ENCODE measurements at regions not wholly inside any gene's neighbourhood (a gene's known extent, or its start where the extent isn't known, plus 50 kb on each side); places are given as distances from the start of the nearest gene placed in this dataset.
"Not testable (repeated sequence)": the region's sequence is repeated elsewhere in the genome, so short reads cannot be mapped to it uniquely, and the experiment has no call there.

GRCh38 chr12:84033162-84033561, 879.4 kb downstream of the SLC6A15 start:
- peak in 1 of 6 donors; percentile 29 for DNase-seq
- Histone ChIP-seq H3K27me3 (no peaks in the 10 kb centered on the region), H3K9me3 (no peaks in the 10 kb centered on the region), H3K27ac (no peak overlapping the region), H3K4me1 (no peaks in the 10 kb centered on the region), H3K4me3 (no peak overlapping the region), H3K36me3 (no peaks in the 10 kb centered on the region)
- TF ChIP-seq CTCF (IDR thresholded peaks at IDR 0.05): no peak
- WGBS, 2 donors: 66 to 74% methylated on average over 8 of the region's 8 CpGs
- intact Hi-C loops (cut with DNase I): no loop called here
- ATAC-seq: no peak
- FAIRE-seq: no peak

- intact Hi-C loops (cut with DNase I); H3K9me3 ChIP-seq; H3K27me3 ChIP-seq; FAIRE-seq; H3K27ac ChIP-seq; ATAC-seq; H3K4me1 ChIP-seq; DNase-seq; H3K36me3 ChIP-seq; H3K4me3 ChIP-seq: not testable (repeated sequence)
- 63 to 69% methylated on average over 6 of the region's 6 CpGs for WGBS, 2 donors
Measured at GRCh38 chr12:84018556-84019179, 893.9 kb downstream of the SLC6A15 start.

GRCh38 chr12:84016956-84017355, 895.6 kb downstream of the SLC6A15 start:
- Histone ChIP-seq H3K27me3 (no peaks in the 10 kb centered on the region), H3K9me3 (no peaks in the 10 kb centered on the region), H3K4me3 (no peak overlapping the region), H3K4me1 (no peaks in the 10 kb centered on the region), H3K27ac (no peak overlapping the region), H3K36me3 (no peaks in the 10 kb centered on the region)
- ATAC-seq (no peak), DNase-seq (no peak), FAIRE-seq (no peak)
- no peak for TF ChIP-seq CTCF (IDR thresholded peaks at IDR 0.05)
- intact Hi-C loops (cut with DNase I): no loop called here

- TF ChIP-seq CTCF (IDR thresholded peaks at IDR 0.05): no peak
- FAIRE-seq (no peak), DNase-seq (no peak), ATAC-seq (no peak)
- no peaks in the 10 kb centered on the region for H3K9me3 ChIP-seq
- H3K4me3 ChIP-seq: no peak overlapping the region
- H3K36me3 ChIP-seq: no peaks in the 10 kb centered on the region
- H3K27ac ChIP-seq: no peak overlapping the region
- intact Hi-C loops (cut with DNase I): no loop called here
- H3K27me3 ChIP-seq: no peaks in the 10 kb centered on the region
- H3K4me1 ChIP-seq: no peaks in the 10 kb centered on the region
Measured at GRCh38 chr12:83997423-83997822, 915.2 kb downstream of the SLC6A15 start.

GRCh38 chr12:83996671-83997070, 915.9 kb downstream of the SLC6A15 start:
- no peak for TF ChIP-seq CTCF (IDR thresholded peaks at IDR 0.05)
- no peak for ATAC-seq
- 55 to 74% methylated on average over 1 of the region's 1 CpG for WGBS, 2 donors
- FAIRE-seq: no peak
- intact Hi-C loops (cut with DNase I): no loop called here
- DNase-seq: no peak
- Histone ChIP-seq H3K4me1 (no peaks in the 10 kb centered on the region), H3K4me3 (no peak overlapping the region), H3K27me3 (no peaks in the 10 kb centered on the region), H3K9me3 (no peaks in the 10 kb centered on the region), H3K36me3 (no peaks in the 10 kb centered on the region), H3K27ac (no peak overlapping the region)

All from pancreas (tissue), 10 donors.